Globus pallidus (tissue), 1 donor: ENCODE measurements at regions not wholly inside any gene's neighbourhood (a gene's known extent, or its start where the extent isn't known, plus 50 kb on each side); places are given as distances from the start of the nearest gene placed in this dataset.
A peak's percentile ranks its signal among the peaks of the same experiment; 100 is the strongest.

Experiments used
- DNase-seq: peaks from one replicate; pipeline ENCODE4 v3.0.0-alpha.2; 2015; ENCODE audit warnings: low spot score

DNA sequence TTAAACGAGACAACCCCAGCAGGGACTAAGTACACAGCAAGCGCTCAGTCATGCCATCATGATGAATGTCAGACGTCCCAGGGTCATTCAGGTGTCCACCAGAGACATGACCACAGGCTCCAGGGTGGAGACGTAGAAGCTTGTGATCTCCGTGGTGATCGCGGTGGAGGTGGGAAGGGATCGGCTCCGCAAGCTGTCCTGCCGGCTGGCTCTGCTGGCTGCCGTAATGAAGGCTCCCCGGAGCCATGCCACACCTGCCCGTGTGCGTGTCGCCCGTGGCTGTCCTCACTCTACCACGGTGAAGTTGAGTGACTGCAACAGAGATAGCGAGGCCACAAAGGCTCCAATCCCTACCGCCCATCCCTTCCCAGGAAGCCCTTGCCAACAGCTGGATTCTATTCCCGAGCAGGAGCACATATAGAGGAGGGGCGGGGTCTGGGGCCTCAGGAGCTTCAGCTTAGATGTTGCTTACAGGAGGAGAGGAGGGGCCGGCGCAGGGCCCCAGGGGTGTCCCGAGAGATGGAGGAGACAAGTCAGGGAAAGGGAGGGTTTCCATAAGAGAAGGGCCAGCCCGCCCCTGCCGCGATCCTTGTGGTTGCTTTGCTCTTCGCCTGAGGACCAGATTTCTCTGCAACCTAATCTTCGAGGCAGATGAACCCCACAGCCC lies 332.6 kb upstream of the SFSWAP start:
- DNase-seq, result no peak

- no peak for DNase-seq
Observed at GRCh38 chr12:131378861-131379665, 331.8 kb upstream of the SFSWAP start.

GRCh38 chr12:131379738-131380137 lies 331.2 kb upstream of the SFSWAP start:
- no peak for DNase-seq

DNA sequence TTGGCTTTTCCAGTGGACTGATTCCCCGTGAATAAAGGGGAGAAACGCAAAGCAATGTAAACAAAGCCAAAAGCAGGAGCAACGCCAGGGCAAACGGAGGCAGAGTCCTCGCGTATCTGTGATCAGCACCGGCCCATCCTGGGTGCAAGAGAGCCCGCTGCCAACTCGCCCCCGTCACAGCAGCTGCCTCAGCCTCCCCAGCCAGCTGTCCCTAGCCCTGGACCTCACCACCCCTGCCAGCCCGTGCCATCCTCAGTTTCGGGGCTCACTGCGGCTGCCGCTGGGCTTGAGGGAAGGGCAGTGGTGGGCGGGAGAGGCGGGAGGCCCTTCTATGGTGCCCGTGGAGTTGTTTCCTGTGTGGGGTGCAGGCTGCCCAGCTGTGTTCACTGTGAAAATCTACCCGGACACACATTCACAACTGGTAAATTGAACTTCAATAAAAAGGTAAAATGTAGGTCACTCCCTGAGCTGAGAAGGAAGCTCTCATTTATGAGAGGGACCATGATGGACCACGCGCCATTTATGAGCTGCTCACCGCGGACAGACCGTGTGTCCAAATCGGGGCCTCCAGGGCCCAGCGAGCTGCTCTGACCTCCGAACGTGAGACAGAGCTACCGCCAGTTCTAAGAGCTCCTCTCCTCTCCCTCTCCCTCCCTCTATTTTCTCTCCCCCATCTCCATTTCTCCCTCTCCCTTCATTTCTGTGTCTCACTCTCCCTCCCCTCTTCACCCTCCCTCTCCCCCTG lies 330.5 kb upstream of the SFSWAP start:
- no peak for DNase-seq

- no peak for DNase-seq
Observed at GRCh38 chr12:131380965-131381705, 329.8 kb upstream of the SFSWAP start.

- DNase-seq, result no peak
Observed at GRCh38 chr12:131381716-131382430, 329.0 kb upstream of the SFSWAP start.

GRCh38 chr12:131383291-131383690 lies 327.6 kb upstream of the SFSWAP start:
- no peak for DNase-seq

DNA sequence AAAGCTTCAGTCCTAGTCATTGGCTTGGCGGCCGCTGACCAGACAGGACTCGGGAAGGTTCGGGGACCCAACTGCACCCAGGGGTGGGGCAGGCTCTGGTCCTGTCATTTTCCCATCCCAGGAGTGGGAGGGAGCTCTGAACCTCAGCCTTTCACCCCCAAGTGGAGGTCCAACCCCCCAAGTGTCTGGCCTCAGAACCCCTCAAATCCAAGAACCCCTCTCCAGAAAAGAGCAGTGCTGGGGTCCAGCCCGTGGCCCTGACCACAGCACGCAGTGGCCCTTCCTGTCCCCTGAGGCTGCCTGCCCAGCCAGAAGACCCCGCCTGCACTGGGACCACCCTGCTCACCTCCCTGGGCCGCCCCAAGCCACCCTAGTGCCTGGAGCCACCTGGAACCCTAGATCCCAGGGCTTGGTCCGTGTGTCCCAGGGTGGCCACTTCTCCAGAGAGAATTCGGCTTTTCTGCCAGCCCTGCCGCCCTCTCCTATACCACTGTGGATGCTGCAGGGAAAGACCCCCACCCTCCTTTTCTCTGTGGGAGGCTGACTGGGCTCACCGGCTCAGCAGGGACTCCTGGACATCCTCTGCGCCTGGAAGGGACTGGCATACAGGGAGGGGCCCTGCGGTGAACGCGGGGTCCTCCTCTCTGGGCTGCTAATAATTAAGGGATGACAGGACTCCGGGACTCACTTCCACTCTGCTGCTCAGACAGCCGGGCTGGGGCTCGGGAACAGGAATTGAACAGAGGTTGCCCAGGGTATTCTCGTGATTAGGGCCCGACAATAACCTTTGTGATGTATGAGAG lies 326.9 kb upstream of the SFSWAP start:
- no peak for DNase-seq

DNA sequence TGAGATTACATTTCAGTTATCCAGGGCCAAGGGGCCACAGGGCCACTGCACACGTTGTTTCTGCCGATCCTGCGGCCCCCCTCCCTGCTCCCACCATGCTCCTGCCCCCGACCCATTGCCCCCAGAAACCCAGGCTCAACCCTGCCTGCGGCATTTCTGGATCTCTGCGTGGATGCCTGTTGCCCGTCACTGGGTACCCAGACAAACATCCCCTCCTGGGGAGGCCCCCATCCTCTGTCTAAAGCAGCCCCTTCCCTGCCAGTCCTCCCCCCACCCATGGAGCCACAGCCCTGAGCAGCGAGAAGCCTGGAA lies 326.4 kb upstream of the SFSWAP start:
- no peak for DNase-seq

DNA sequence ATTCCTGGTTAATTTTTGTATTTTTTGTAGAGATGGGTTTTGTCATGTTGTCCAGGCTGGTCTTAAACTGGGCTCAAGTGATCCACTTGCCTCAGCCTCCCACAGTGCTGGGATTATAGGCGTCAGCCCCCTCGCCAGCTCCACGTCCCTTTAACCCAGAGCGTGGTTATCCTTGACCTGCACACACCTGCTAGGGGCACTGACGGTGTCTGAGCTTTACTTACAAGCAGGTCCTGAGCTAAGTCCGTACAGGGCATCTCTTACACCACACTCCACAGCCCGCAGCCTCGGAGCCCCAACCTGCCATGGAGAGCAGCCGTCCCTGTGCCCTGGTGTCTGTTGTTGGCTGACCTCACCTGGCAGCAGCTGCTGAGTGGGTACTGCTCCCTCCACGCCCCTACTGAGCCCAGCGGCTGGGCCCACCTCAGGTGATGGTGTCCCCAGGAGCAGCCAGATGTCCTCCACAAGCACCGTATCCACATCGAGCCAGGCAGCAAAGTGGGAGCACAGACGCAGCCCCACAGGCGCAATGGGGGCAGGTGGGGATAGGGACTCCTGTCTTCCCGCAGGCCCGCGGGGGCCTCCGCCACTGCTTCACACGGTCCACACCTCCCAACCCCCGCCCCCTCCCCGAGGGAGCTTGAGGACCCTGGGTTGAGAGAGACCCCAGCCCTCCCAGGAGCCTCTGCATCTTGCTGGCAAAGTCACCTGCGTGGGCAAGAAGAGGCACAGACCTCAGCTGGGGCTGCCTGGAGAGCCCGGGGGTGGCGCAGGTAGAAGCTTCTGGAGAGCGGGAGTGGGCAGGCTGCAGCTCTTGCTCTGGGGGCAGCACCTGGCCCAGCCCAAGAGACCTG lies 325.4 kb upstream of the SFSWAP start:
- DNase-seq, result no peak

- no peak for DNase-seq
Observed at GRCh38 chr12:131386167-131386521, 324.7 kb upstream of the SFSWAP start.

GRCh38 chr12:131386781-131387180 lies 324.1 kb upstream of the SFSWAP start:
- no peak for DNase-seq

DNA sequence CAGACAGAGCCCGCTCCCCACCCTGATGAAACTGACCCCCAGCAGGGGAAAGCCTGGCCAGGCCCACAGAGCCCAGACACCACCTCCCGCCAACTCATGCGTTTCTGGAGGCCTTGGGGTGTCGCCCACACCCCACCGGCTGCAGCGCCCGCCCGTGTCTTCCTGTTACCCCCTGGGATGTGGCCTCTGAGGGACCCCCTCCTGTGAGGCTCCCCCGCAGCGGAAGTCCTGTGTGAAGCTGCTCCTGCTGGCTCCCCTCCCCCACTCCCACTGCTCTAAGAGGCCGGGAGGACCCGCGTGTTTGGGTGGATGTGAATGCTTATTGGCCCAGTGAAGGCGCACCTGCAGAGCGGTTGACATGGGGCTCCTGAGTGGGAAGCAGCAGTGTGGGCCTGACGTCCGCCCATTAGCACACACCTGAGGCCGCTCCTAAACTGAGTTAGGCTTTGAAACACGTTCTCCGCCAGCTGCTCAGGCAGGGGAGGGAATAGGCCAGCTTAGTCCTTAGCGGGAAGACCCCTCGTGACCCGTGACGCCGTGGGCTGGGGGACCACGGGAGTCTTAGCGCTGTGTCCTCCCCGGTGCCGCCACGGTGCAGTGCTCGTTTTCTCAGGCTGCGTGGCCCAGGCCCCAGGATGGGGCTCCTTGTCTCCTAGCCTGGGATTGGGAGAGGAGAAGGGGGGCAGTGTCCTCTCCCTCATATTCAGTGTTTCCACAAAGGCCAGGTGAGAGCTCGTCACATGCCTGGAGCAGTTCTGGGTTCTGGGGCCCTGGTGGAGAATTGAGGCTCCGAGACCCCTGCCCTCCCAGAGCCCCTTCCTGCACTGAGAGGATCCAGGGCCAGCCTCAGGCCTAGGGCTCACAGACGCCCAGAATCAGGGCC lies 323.4 kb upstream of the SFSWAP start:
- DNase-seq, result no peak

GRCh38 chr12:131388164-131389053 lies 322.5 kb upstream of the SFSWAP start:
- peak; percentile 60 for DNase-seq

- DNase-seq, result no peak
Observed at GRCh38 chr12:131389054-131390013, 321.6 kb upstream of the SFSWAP start.

GRCh38 chr12:131390412-131391334 lies 320.2 kb upstream of the SFSWAP start:
- DNase-seq, result peak; percentile 15
